Endothelial cell of umbilical vein (primary cell): ENCODE measurements at regions not wholly inside any gene's neighbourhood (a gene's known extent, or its start where the extent isn't known, plus 50 kb on each side); places are given as distances from the start of the nearest gene placed in this dataset.

Experiments
- BruUV-seq: library from RNA; stranded (reverse); fragments of 400-500 nt; replicated peaks from 2 replicates; lab custom pipeline; 2021; lab: Mats Ljungman, UMichigan
- CTCF ChIA-PET: fragments of 300-600, 350-600 bp; sonication (Branson Sonifier 250); formaldehyde crosslinking; loops from one replicate; lab custom pipeline; 2021; ENCODE audit warnings: antibody characterized with exemption, inconsistent platforms; lab: Charles Lee
- POLR2A ChIA-PET: fragments of 300-600, 350-600 bp; sonication (Branson Sonifier 250); formaldehyde crosslinking; loops from one replicate; lab custom pipeline; 2021; ENCODE audit warnings: antibody characterized with exemption, inconsistent platforms; lab: Charles Lee
- DNase-seq: peaks from one replicate; pipeline ENCODE4 v3.0.0-alpha.2; 2011; ENCODE audit warnings: low read depth, low spot score
- FAIRE-seq: peaks from 2 replicates; lab custom pipeline; 2011; peaks lifted over from hg19 to GRCh38; lab: Jason Lieb, UNC
- H2AFZ ChIP-seq: 2 replicates; pipeline ENCODE4 v1.6.0; 2012; ENCODE audit warnings: low read depth, low read length, control low read depth, inconsistent platforms
- H3K27ac ChIP-seq: 2 replicates; pipeline ENCODE4 v1.5.1; 2011; ENCODE audit warnings: low read depth, mild to moderate bottlenecking, control low read depth, low read length, moderate library complexity; ENCODE audit not compliant: insufficient read depth
- H3K27me3 ChIP-seq, 2 experiments: 2 replicates each; pipeline versions ENCODE4 v1.6.0 to v1.6.1; 2011; ENCODE audit warnings: low read length in 2 of 2, mixed read lengths in 1 of 2; ENCODE audit not compliant: control insufficient read depth in 2 of 2, insufficient read depth in 2 of 2
- H3K36me3 ChIP-seq, 2 experiments: 2 replicates in 1 of 2; 3 replicates in 1 of 2; pipeline ENCODE4 v1.5.1; 2011; ENCODE audit warnings: low read length in 2 of 2, mild to moderate bottlenecking in 1 of 2, moderate library complexity in 1 of 2; ENCODE audit not compliant: control insufficient read depth in 2 of 2, insufficient read depth in 2 of 2; ENCODE audit errors: extremely low read depth in 1 of 2
- H3K4me1 ChIP-seq: 3 replicates; pipeline ENCODE4 v1.5.1; 2011; ENCODE audit warnings: mild to moderate bottlenecking, low read length; ENCODE audit not compliant: control insufficient read depth, insufficient read depth; ENCODE audit errors: extremely low read depth
- H3K4me2 ChIP-seq: 2 replicates; pipeline ENCODE4 v1.6.1; 2011; ENCODE audit warnings: low read length, control low read depth, mixed read lengths; ENCODE audit not compliant: insufficient read depth
- H3K4me3 ChIP-seq, 3 experiments: fragments of 200-600 bp in 1 of 3; sonication (generic), shearing (Covaris generic) in 1 of 3; replicated peaks in 1 of 3; 2 replicates each; pipeline ENCODE4 v1.5.1; 2011 to 2016; ENCODE audit warnings: control low read depth in 3 of 3, low read length in 3 of 3, mild to moderate bottlenecking in 2 of 3, inconsistent platforms in 1 of 3, low read depth in 1 of 3, moderate library complexity in 1 of 3; ENCODE audit not compliant: insufficient read depth in 1 of 3
- H3K79me2 ChIP-seq: 2 replicates; pipeline ENCODE4 v1.6.0; 2012; ENCODE audit warnings: low read length, inconsistent platforms; ENCODE audit not compliant: control insufficient read depth, insufficient read depth
- H3K9ac ChIP-seq: replicated peaks from 2 replicates; pipeline ENCODE3; 2011; ENCODE audit warnings: low read length, control low read depth; ENCODE audit not compliant: insufficient read depth; ENCODE audit errors: extremely low read depth
- H3K9me1 ChIP-seq: replicated peaks from 3 replicates; pipeline ENCODE4 v1.6.0; 2011; ENCODE audit warnings: mild to moderate bottlenecking, low read length; ENCODE audit not compliant: control insufficient read depth, insufficient read depth; ENCODE audit errors: extremely low read depth
- H3K9me3 ChIP-seq: replicated peaks from 2 replicates; pipeline ENCODE4 v1.5.1; 2012; ENCODE audit warnings: low read length, inconsistent platforms; ENCODE audit not compliant: control insufficient read depth, insufficient read depth
- H4K20me1 ChIP-seq: replicated peaks from 2 replicates; pipeline ENCODE3; 2011; ENCODE audit warnings: mild to moderate bottlenecking, low read length; ENCODE audit not compliant: control insufficient read depth, insufficient read depth; ENCODE audit errors: extremely low read depth
- EZH2 ChIP-seq: IDR thresholded peaks from 2 replicates; pipeline ENCODE4 v1.6.1; 2012; ENCODE audit warnings: borderline replicate concordance, low read depth, mild to moderate bottlenecking, moderate library complexity, low read length, inconsistent platforms; ENCODE audit not compliant: severe bottlenecking
- FOS ChIP-seq: IDR thresholded peaks from 2 replicates; pipeline ENCODE4 v1.6.1; 2011; ENCODE audit warnings: mild to moderate bottlenecking, low read length, moderate library complexity, borderline replicate concordance; ENCODE audit not compliant: insufficient read depth
- GATA2 ChIP-seq: IDR thresholded peaks from 2 replicates; pipeline ENCODE4 v1.7.0; 2011; ENCODE audit warnings: low read depth, mild to moderate bottlenecking, moderate library complexity, mixed read lengths, low read length; ENCODE audit not compliant: insufficient read length, insufficient read depth
- JUN ChIP-seq: IDR thresholded peaks from 2 replicates; pipeline ENCODE4 v1.6.1; 2011; ENCODE audit warnings: borderline replicate concordance, low read depth; ENCODE audit not compliant: insufficient read length, insufficient read depth
- MAX ChIP-seq: IDR thresholded peaks from 2 replicates; pipeline ENCODE4 v1.6.1; 2011; ENCODE audit not compliant: insufficient read depth, insufficient read length
- MYC ChIP-seq: IDR thresholded peaks from one replicate; pipeline ENCODE4 v1.6.1; 2011; ENCODE audit warnings: mild to moderate bottlenecking, low read depth, low read length
- POLR2A ChIP-seq: IDR thresholded peaks from 2 replicates; pipeline ENCODE4 v1.6.1; 2012; ENCODE audit warnings: low read depth, mild to moderate bottlenecking, control low read depth, low read length
- POLR2AphosphoS5 ChIP-seq: IDR thresholded peaks from 2 replicates; pipeline ENCODE4 v1.6.1; 2012; ENCODE audit warnings: low read depth, mild to moderate bottlenecking, control low read depth, low read length, moderate library complexity; ENCODE audit not compliant: insufficient read depth
- dilution Hi-C: fragments of 300-500 bp; cut with MboI; formaldehyde crosslinking; loops from one replicate; pipeline ENCODE4 v1.15.0; 2019; ENCODE audit warnings: low sequenced_read_pairs; ENCODE audit not compliant: extremely low pct_ligation_motif_present
- intact Hi-C: fragments of 100-400 bp; cut with micrococcal nuclease; formaldehyde crosslinking; loops from one replicate; pipeline ENCODE4 v1.10.0; 2022
- TF ChIP-seq, protein P1 (sequence below), 2 donors: IDR thresholded peaks; 1 replicate in 1 of 2; 2 replicates in 1 of 2; pipeline ENCODE4 v1.5.1; 2011; ENCODE audit warnings: low read length in 2 of 2, mild to moderate bottlenecking in 2 of 2, moderate library complexity in 2 of 2, control low read depth in 1 of 2, inconsistent platforms in 1 of 2, low read depth in 1 of 2; ENCODE audit not compliant: insufficient read depth in 1 of 2; ENCODE audit errors: extremely low read depth in 1 of 2

GRCh38 chr13:58300224-58300623 is 668.7 kb downstream of the PCDH17 start:
- Histone ChIP-seq H3K9me3 (no peaks in the 10 kb centered on the region), H3K27ac (peak overlapping the region; percentile 48), H3K79me2 (no peaks in the 10 kb centered on the region), H3K4me1 (peaks cover 14% of the 10 kb centered on the region), H3K9ac (no peak overlapping the region), H3K27me3 (no peaks in the 10 kb centered on the region), H3K4me2 (peak overlapping the region; percentile 62), H3K36me3 (no peaks in the 10 kb centered on the region), H3K9me1 (no peaks in the 10 kb centered on the region), H3K4me3 (no peak overlapping the region), H4K20me1 (no peaks in the 10 kb centered on the region), H2AFZ (peak overlapping the region; percentile 6)
- BruUV-seq: no TSS peak
- intact Hi-C loops (loop anchor here (10.0 kb wide), 1 partner anchor 665 kb away; the partner anchor contains the start of gene PCDH17), dilution Hi-C loops (no loop called here)
- TF ChIP-seq, protein P1, sequence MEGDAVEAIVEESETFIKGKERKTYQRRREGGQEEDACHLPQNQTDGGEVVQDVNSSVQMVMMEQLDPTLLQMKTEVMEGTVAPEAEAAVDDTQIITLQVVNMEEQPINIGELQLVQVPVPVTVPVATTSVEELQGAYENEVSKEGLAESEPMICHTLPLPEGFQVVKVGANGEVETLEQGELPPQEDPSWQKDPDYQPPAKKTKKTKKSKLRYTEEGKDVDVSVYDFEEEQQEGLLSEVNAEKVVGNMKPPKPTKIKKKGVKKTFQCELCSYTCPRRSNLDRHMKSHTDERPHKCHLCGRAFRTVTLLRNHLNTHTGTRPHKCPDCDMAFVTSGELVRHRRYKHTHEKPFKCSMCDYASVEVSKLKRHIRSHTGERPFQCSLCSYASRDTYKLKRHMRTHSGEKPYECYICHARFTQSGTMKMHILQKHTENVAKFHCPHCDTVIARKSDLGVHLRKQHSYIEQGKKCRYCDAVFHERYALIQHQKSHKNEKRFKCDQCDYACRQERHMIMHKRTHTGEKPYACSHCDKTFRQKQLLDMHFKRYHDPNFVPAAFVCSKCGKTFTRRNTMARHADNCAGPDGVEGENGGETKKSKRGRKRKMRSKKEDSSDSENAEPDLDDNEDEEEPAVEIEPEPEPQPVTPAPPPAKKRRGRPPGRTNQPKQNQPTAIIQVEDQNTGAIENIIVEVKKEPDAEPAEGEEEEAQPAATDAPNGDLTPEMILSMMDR (IDR thresholded peaks at IDR 0.05; ENCODE audit: extremely low read depth in 1 of 2, insufficient read depth in 1 of 2, low read depth in 1 of 2, low read length in 2 of 2): no peak
- TF ChIP-seq FOS (peak; percentile 16), MAX (no peak), JUN (peak; percentile 68), POLR2AphosphoS5 (no peak), EZH2 (no peak), GATA2 (no peak), POLR2A (no peak), MYC (no peak)
- ChIA-PET POLR2A (no interaction called here), CTCF (interaction anchor here (0.5 to 2.2 kb wide), 4 partner anchors 17 to 668 kb away, joined by 3 to 5 read pairs (median 4); no protein-coding TSS in a partner anchor)
- FAIRE-seq: peak; percentile 21
- peak; percentile 75 for DNase-seq
